SK-N-SH (cell line): ENCODE measurements at regions not wholly inside any gene's neighbourhood (a gene's known extent, or its start where the extent isn't known, plus 50 kb on each side); places are given as distances from the start of the nearest gene placed in this dataset.

Experiments used
- CTCF ChIA-PET: fragments of 300-600, 350-600 bp; formaldehyde crosslinking; extraction: SDS; loops from one replicate; lab custom pipeline; 2021; lab: Yijun Ruan, JAX
- POLR2A ChIA-PET: fragments of 350-600 bp; sonication (Branson Sonifier 250); formaldehyde crosslinking; extraction: SDS; loops from one replicate; lab custom pipeline; 2020; ENCODE audit warnings: antibody characterized with exemption, inconsistent platforms; lab: Yijun Ruan, JAX
- DNase-seq: peaks from one replicate; pipeline ENCODE4 v3.0.0; 2012
- H2AFZ ChIP-seq: fragments of 200-600 bp; sonication (generic); 2 replicates; pipeline ENCODE4 v1.8.1; 2016; ENCODE audit warnings: antibody characterized with exemption, mild to moderate bottlenecking, low read depth
- H3F3A ChIP-seq: fragments of 200-600 bp; sonication (generic); replicated peaks from 2 replicates; pipeline ENCODE3; 2016; ENCODE audit warnings: antibody characterized with exemption, mild to moderate bottlenecking; ENCODE audit not compliant: insufficient read depth
- H3K27ac ChIP-seq, 2 experiments: fragments of 200-500 bp in 1 of 2; fragments of 200-600 bp in 1 of 2; sonication (Bioruptor generic) in 1 of 2; sonication (generic), shearing (Covaris generic) in 1 of 2; 2 replicates each; pipeline versions ENCODE4 v1.5.1 to v1.6.1; 2014 to 2016; ENCODE audit warnings: low read depth in 2 of 2, inconsistent platforms in 1 of 2, low read length in 1 of 2, mild to moderate bottlenecking in 1 of 2, mixed read lengths in 1 of 2
- H3K27me3 ChIP-seq: fragments of 200-600 bp; sonication (generic), shearing (Covaris generic); 2 replicates; pipeline ENCODE4 v1.6.1; 2016; ENCODE audit warnings: mixed run types; ENCODE audit not compliant: insufficient read depth
- H3K36me3 ChIP-seq, 2 experiments: fragments of 200-500 bp in 1 of 2; fragments of 200-600 bp in 1 of 2; sonication (Bioruptor generic) in 1 of 2; sonication (generic) in 1 of 2; replicated peaks in 1 of 2; 2 replicates each; pipeline versions ENCODE3 to v1.5.1; 2014 to 2016; ENCODE audit warnings: low read length in 1 of 2, mild to moderate bottlenecking in 1 of 2; ENCODE audit not compliant: insufficient read depth in 2 of 2, control insufficient read depth in 1 of 2
- H3K4me1 ChIP-seq, 2 experiments: fragments of 200-500 bp in 1 of 2; fragments of 200-600 bp in 1 of 2; sonication (Bioruptor generic) in 1 of 2; sonication (generic), shearing (Covaris generic) in 1 of 2; 2 replicates each; pipeline versions ENCODE4 v1.5.1 to v1.6.1; 2014 to 2016; ENCODE audit warnings: low read depth in 1 of 2, low read length in 1 of 2, mixed run types in 1 of 2; ENCODE audit not compliant: insufficient read depth in 2 of 2, control insufficient read depth in 1 of 2
- H3K4me2 ChIP-seq: fragments of 200-600 bp; sonication (generic), shearing (Covaris generic); 2 replicates; pipeline ENCODE4 v1.6.1; 2017; ENCODE audit warnings: mixed run types
- H3K4me3 ChIP-seq, 2 experiments: fragments of 200-500 bp in 1 of 2; fragments of 200-600 bp in 1 of 2; sonication (Bioruptor generic) in 1 of 2; sonication (generic), shearing (Covaris generic) in 1 of 2; 2 replicates each; pipeline versions ENCODE4 v1.5.1 to v1.8.1; 2014 to 2016; ENCODE audit warnings: low read depth in 2 of 2, inconsistent platforms in 1 of 2, low read length in 1 of 2, mild to moderate bottlenecking in 1 of 2, mixed read lengths in 1 of 2, moderate library complexity in 1 of 2
- H3K79me2 ChIP-seq: fragments of 200-600 bp; sonication (generic); 2 replicates; pipeline ENCODE4 v1.8.1; 2017; ENCODE audit warnings: mild to moderate bottlenecking; ENCODE audit not compliant: insufficient read depth
- H3K9ac ChIP-seq: fragments of 200-600 bp; sonication (generic); 2 replicates; pipeline ENCODE4 v1.6.1; 2017; ENCODE audit warnings: mixed run types
- H3K9me2 ChIP-seq: fragments of 200-600 bp; sonication (generic); 2 replicates; pipeline ENCODE4 v1.6.1; 2017; ENCODE audit warnings: mixed run types
- H3K9me3 ChIP-seq: fragments of 200-600 bp; sonication (generic); 2 replicates; pipeline ENCODE4 v1.6.1; 2017; ENCODE audit warnings: mixed run types, mild to moderate bottlenecking, moderate library complexity
- H4K20me1 ChIP-seq: fragments of 200-600 bp; sonication (generic); 2 replicates; pipeline ENCODE4 v1.6.1; 2017; ENCODE audit warnings: mild to moderate bottlenecking, mixed run types; ENCODE audit not compliant: insufficient read depth
- CHD2 ChIP-seq: fragments of 150-350 bp; IDR thresholded peaks from 2 replicates; pipeline ENCODE4 v1.6.1; 2018; ENCODE audit warnings: low read length; ENCODE audit not compliant: partially characterized antibody
- EZH2phosphoT487 ChIP-seq: fragments of 200-600 bp; sonication (generic); IDR thresholded peaks from 2 replicates; pipeline ENCODE4 v1.6.1; 2017; ENCODE audit warnings: low read depth, mixed run types, mild to moderate bottlenecking, antibody characterized with exemption, moderate library complexity, borderline replicate concordance
- FOSL2 ChIP-seq: IDR thresholded peaks from 2 replicates; pipeline ENCODE4 v1.4.0; 2012; ENCODE audit warnings: low read depth, mild to moderate bottlenecking, moderate library complexity, borderline replicate concordance
- FOXJ3 ChIP-seq: sonication (generic); formaldehyde crosslinking; IDR thresholded peaks from 2 replicates; pipeline ENCODE4 v1.5.1; 2020; ENCODE audit warnings: mild to moderate bottlenecking, missing genetic modification reagents
- GABPA ChIP-seq: IDR thresholded peaks from 2 replicates; pipeline ENCODE4 v1.4.0; 2012; ENCODE audit warnings: low read depth, mild to moderate bottlenecking
- MEF2A ChIP-seq: IDR thresholded peaks from 2 replicates; pipeline ENCODE4 v1.4.0; 2012; ENCODE audit warnings: low read depth, borderline replicate concordance
- MXI1 ChIP-seq: IDR thresholded peaks from 2 replicates; pipeline ENCODE4 v1.6.1; 2012; ENCODE audit warnings: mild to moderate bottlenecking, low read depth, low read length, improper control_type of control experiment
- NFIC ChIP-seq: IDR thresholded peaks from 2 replicates; pipeline ENCODE4 v1.4.0; 2012; ENCODE audit warnings: borderline replicate concordance
- NRF1 ChIP-seq: IDR thresholded peaks from 2 replicates; pipeline ENCODE4 v1.6.1; 2012; ENCODE audit warnings: low read depth, mild to moderate bottlenecking, low read length
- POLR2AphosphoS5 ChIP-seq: IDR thresholded peaks from 2 replicates; pipeline ENCODE4 v1.6.1; 2012; ENCODE audit warnings: low read depth, low read length
- RFX5 ChIP-seq: IDR thresholded peaks from 2 replicates; pipeline ENCODE4 v1.6.1; 2012; ENCODE audit warnings: mild to moderate bottlenecking, improper control_type of control experiment, low read length
- SIN3A ChIP-seq: IDR thresholded peaks from 2 replicates; pipeline ENCODE4 v1.6.1; 2012; ENCODE audit warnings: low read depth, mild to moderate bottlenecking, low read length, moderate library complexity, borderline replicate concordance
- SMC3 ChIP-seq: IDR thresholded peaks from 2 replicates; pipeline ENCODE4 v1.6.1; 2012; ENCODE audit warnings: low read depth, low read length, improper control_type of control experiment
- TAF1 ChIP-seq: IDR thresholded peaks from 2 replicates; pipeline ENCODE4 v1.6.1; 2012; ENCODE audit warnings: low read depth, mild to moderate bottlenecking, low read length, moderate library complexity, borderline replicate concordance
- TCF12 ChIP-seq: IDR thresholded peaks from 2 replicates; pipeline ENCODE4 v1.4.0; 2012
- TEAD4 ChIP-seq: IDR thresholded peaks from 2 replicates; pipeline ENCODE4 v1.4.0; 2012; ENCODE audit warnings: mild to moderate bottlenecking, borderline replicate concordance; ENCODE audit not compliant: insufficient read depth
- USF1 ChIP-seq: IDR thresholded peaks from 2 replicates; pipeline ENCODE4 v1.4.0; 2012; ENCODE audit warnings: low read depth, borderline replicate concordance
- YY1 ChIP-seq: IDR thresholded peaks from 2 replicates; pipeline ENCODE4 v1.4.0; 2012; ENCODE audit warnings: low read depth, mild to moderate bottlenecking
- ZBTB33 ChIP-seq: IDR thresholded peaks from 2 replicates; pipeline ENCODE4 v1.4.0; 2012; ENCODE audit warnings: low read depth, borderline replicate concordance
- WGBS: methylation state at CpG from one replicate; pipeline ENCODE4 v1.1.6; 2017; ENCODE audit warnings: low lambda C conversion rate; 5-methylcytosine and 5-hydroxymethylcytosine counted together
- TF ChIP-seq, protein P1 (sequence below): fragments of 200-600 bp; sonication (generic); IDR thresholded peaks from 2 replicates; pipeline ENCODE4 v1.6.1; 2017; ENCODE audit warnings: antibody characterized with exemption, mild to moderate bottlenecking, moderate library complexity
- TF ChIP-seq, protein P2 (sequence below): IDR thresholded peaks from 2 replicates; pipeline ENCODE4 v1.4.0; 2012; ENCODE audit warnings: low read depth
- TF ChIP-seq, protein P3 (sequence below): IDR thresholded peaks from 2 replicates; pipeline ENCODE4 v1.6.1; 2012; ENCODE audit warnings: mild to moderate bottlenecking, low read depth, low read length, moderate library complexity

DNA sequence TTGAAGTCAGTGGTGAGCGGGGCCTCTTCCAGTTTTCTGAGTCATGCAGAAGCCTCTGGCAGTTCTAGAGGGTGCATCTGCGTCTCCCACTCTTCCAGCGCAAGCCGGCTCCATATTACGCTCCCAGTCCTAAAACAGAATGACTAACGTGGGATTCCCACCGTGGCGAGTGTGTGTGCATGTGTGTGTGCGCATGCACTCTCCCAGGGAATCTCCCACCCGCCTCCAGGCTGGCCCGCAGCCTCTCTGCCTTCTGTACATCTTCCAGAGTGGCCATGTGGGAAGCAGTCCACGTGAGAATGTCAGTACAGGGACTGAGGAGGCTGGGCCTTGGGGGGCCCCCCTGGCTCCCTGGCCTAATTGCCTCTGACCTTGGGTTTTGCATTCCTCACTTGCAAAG is 87.7 kb downstream of the LSM3 start (continued):
- TF ChIP-seq, protein P1, sequence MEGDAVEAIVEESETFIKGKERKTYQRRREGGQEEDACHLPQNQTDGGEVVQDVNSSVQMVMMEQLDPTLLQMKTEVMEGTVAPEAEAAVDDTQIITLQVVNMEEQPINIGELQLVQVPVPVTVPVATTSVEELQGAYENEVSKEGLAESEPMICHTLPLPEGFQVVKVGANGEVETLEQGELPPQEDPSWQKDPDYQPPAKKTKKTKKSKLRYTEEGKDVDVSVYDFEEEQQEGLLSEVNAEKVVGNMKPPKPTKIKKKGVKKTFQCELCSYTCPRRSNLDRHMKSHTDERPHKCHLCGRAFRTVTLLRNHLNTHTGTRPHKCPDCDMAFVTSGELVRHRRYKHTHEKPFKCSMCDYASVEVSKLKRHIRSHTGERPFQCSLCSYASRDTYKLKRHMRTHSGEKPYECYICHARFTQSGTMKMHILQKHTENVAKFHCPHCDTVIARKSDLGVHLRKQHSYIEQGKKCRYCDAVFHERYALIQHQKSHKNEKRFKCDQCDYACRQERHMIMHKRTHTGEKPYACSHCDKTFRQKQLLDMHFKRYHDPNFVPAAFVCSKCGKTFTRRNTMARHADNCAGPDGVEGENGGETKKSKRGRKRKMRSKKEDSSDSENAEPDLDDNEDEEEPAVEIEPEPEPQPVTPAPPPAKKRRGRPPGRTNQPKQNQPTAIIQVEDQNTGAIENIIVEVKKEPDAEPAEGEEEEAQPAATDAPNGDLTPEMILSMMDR, result no peak
- TF ChIP-seq SIN3A (no peak), MEF2A (no peak), USF1 (no peak), SMC3 (no peak), NRF1 (no peak), RFX5 (no peak), CHD2 (no peak)
- TF ChIP-seq, protein P2, sequence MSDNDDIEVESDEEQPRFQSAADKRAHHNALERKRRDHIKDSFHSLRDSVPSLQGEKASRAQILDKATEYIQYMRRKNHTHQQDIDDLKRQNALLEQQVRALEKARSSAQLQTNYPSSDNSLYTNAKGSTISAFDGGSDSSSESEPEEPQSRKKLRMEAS, result no peak
- TF ChIP-seq, all 33 proteins: peak for 0

DNA sequence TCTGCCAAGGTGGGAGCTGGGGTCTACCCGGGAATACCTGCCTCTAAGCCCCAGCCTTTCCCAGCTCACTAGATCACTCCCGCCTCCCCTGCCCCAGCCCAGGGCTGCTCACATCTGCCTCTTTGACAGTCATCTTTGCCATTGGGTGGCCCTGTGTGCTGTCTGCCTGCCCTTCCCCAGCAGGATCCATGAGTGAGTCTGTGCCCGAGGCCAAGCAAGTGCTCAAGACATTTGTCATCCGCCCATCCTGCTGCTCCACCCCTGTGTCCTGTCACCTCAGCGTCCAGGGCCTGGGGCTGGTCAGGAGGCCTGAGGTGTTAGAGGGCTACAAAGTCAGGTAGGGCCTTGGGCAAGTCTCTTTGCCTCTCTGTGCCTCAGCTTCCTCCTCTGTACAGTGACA is 89.4 kb downstream of the LSM3 start:
- ChIA-PET POLR2A (no interaction called here), CTCF (interaction anchor here (0.8 to 8.8 kb wide), 5 partner anchors 64 to 241 kb away, joined by 3 to 105 read pairs (median 4); no protein-coding TSS in a partner anchor)
- Histone ChIP-seq H3K36me3 (no peaks in the 10 kb centered on the region), H3K79me2 (no peaks in the 10 kb centered on the region), H3K4me3 (no peak overlapping the region), H2AFZ (no peak overlapping the region), H3F3A (no peaks in the 10 kb centered on the region), H3K9ac (no peak overlapping the region), H3K4me2 (no peak overlapping the region), H3K4me1 (no peaks in the 10 kb centered on the region; a peak in 1 of 4 replicates), H3K9me2 (no peaks in the 10 kb centered on the region), H3K27me3 (0 out of 2 replicates have a peak, but pooled peaks cover 3% of the 10 kb centered on the region)
- WGBS, result 41% methylated on average over 5 of the region's 5 CpGs
- DNase-seq, result no peak
- TF ChIP-seq TCF12 (no peak), EZH2phosphoT487 (no peak), GABPA (no peak), TAF1 (no peak), YY1 (no peak), NRF1 (no peak), NFIC (no peak), FOXJ3 (no peak), CHD2 (no peak), FOSL2 (no peak), TEAD4 (no peak), POLR2AphosphoS5 (no peak), ZBTB33 (no peak), MXI1 (no peak)
- TF ChIP-seq, protein P3, sequence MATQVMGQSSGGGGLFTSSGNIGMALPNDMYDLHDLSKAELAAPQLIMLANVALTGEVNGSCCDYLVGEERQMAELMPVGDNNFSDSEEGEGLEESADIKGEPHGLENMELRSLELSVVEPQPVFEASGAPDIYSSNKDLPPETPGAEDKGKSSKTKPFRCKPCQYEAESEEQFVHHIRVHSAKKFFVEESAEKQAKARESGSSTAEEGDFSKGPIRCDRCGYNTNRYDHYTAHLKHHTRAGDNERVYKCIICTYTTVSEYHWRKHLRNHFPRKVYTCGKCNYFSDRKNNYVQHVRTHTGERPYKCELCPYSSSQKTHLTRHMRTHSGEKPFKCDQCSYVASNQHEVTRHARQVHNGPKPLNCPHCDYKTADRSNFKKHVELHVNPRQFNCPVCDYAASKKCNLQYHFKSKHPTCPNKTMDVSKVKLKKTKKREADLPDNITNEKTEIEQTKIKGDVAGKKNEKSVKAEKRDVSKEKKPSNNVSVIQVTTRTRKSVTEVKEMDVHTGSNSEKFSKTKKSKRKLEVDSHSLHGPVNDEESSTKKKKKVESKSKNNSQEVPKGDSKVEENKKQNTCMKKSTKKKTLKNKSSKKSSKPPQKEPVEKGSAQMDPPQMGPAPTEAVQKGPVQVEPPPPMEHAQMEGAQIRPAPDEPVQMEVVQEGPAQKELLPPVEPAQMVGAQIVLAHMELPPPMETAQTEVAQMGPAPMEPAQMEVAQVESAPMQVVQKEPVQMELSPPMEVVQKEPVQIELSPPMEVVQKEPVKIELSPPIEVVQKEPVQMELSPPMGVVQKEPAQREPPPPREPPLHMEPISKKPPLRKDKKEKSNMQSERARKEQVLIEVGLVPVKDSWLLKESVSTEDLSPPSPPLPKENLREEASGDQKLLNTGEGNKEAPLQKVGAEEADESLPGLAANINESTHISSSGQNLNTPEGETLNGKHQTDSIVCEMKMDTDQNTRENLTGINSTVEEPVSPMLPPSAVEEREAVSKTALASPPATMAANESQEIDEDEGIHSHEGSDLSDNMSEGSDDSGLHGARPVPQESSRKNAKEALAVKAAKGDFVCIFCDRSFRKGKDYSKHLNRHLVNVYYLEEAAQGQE, result no peak
- TF ChIP-seq, all 33 proteins: peak for 0
- no peaks in the 10 kb centered on the region for H3K9me3 ChIP-seq
- H4K20me1 ChIP-seq, result no peaks in the 10 kb centered on the region
- H3K27ac ChIP-seq, result no peak overlapping the region
